ENCODE measurements at regions not wholly inside any gene's neighbourhood (a gene's known extent, or its start where the extent isn't known, plus 50 kb on each side); places are given as distances from the start of the nearest gene placed in this dataset.

GRCh38 chr17:71757156-71757555 lies 363.7 kb upstream of the SOX9 start:
- no peaks in the 10 kb centered on the region for H3K27me3 Mint-ChIP-seq (ENCODE audit: unreplicated experiment)
- no peak overlapping the region for H3K27ac Mint-ChIP-seq (ENCODE audit: unreplicated experiment)
- no peaks in the 10 kb centered on the region for H3K9me3 Mint-ChIP-seq (ENCODE audit: unreplicated experiment)
- no peak overlapping the region for H3K4me3 Mint-ChIP-seq (ENCODE audit: unreplicated experiment)
- TF ChIP-seq, protein P1, sequence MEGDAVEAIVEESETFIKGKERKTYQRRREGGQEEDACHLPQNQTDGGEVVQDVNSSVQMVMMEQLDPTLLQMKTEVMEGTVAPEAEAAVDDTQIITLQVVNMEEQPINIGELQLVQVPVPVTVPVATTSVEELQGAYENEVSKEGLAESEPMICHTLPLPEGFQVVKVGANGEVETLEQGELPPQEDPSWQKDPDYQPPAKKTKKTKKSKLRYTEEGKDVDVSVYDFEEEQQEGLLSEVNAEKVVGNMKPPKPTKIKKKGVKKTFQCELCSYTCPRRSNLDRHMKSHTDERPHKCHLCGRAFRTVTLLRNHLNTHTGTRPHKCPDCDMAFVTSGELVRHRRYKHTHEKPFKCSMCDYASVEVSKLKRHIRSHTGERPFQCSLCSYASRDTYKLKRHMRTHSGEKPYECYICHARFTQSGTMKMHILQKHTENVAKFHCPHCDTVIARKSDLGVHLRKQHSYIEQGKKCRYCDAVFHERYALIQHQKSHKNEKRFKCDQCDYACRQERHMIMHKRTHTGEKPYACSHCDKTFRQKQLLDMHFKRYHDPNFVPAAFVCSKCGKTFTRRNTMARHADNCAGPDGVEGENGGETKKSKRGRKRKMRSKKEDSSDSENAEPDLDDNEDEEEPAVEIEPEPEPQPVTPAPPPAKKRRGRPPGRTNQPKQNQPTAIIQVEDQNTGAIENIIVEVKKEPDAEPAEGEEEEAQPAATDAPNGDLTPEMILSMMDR (IDR thresholded peaks at IDR 0.05; ENCODE audit: partially characterized antibody, unreplicated experiment): no peak
- H3K36me3 Mint-ChIP-seq (ENCODE audit: unreplicated experiment): no peaks in the 10 kb centered on the region
- no peak for DNase-seq
- H3K4me1 Mint-ChIP-seq (ENCODE audit: low read depth, unreplicated experiment): no peaks in the 10 kb centered on the region

DNA sequence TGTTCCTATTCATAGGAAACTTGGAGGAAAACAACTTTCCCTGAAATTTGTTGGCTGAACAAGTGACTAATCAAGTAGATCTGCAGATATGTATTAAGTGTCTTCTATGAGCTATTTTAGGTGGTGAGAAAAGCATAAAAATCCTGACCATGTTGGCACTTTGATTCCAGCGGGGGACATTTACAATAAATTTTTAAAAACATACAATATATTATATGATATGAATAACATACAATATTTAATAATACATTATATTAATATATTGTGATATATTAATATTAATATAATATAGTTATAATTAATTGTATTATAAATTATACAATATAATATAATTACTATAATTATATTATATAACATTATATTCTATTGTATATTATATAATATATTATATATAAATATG lies 362.9 kb upstream of the SOX9 start:
- Mint-ChIP-seq H3K4me1 (ENCODE audit: low read depth, unreplicated experiment) (no peaks in the 10 kb centered on the region), H3K9me3 (ENCODE audit: unreplicated experiment) (no peaks in the 10 kb centered on the region)

DNA sequence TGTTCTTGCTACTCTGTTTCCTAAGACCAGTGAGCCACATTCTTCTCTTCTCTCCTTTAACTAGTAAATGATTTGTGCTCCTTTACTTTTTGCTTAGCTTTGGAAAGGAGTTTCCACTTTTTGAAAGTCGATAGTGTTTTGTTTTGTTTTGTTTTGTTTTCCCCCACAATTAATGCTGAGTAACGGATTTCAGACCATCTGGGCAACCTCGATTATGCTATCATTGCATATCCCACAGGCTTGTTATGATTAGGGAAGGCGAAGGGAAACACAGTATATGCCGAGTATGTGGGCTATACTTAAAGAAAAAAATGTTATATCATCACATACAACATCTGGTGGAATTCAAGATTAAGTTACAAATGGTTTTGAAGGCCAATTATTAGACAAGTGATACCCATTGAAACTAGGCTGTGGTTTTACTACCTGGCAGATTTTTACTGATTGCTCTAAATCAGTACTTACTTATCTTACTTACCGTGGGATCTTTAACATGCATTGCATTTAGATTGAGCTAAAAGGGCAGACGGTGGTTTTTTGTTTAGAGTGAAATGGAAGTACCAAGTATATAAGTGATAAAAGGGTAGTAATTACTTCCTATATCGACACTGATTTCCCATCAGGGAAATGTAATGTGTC lies 361.3 kb upstream of the SOX9 start:
- Mint-ChIP-seq H3K4me1 (ENCODE audit: low read depth, unreplicated experiment) (no peaks in the 10 kb centered on the region), H3K9me3 (ENCODE audit: unreplicated experiment) (no peaks in the 10 kb centered on the region)

More for the DNA sequence above, 362.9 kb upstream of the SOX9 start:
- no peaks in the 10 kb centered on the region for H3K27me3 Mint-ChIP-seq (ENCODE audit: unreplicated experiment)
- TF ChIP-seq, protein P1 (IDR thresholded peaks at IDR 0.05; ENCODE audit: partially characterized antibody, unreplicated experiment): no peak
- no peak for DNase-seq
- no peak overlapping the region for H3K4me3 Mint-ChIP-seq (ENCODE audit: unreplicated experiment)
- H3K36me3 Mint-ChIP-seq (ENCODE audit: unreplicated experiment): no peaks in the 10 kb centered on the region
- H3K27ac Mint-ChIP-seq (ENCODE audit: unreplicated experiment): no peak overlapping the region

GRCh38 chr17:71760062-71760720 lies 360.6 kb upstream of the SOX9 start:
- TF ChIP-seq, protein P1 (IDR thresholded peaks at IDR 0.05; ENCODE audit: partially characterized antibody, unreplicated experiment): no peak
- Mint-ChIP-seq H3K27me3 (ENCODE audit: unreplicated experiment) (no peaks in the 10 kb centered on the region), H3K36me3 (ENCODE audit: unreplicated experiment) (no peaks in the 10 kb centered on the region), H3K4me1 (ENCODE audit: low read depth, unreplicated experiment) (no peaks in the 10 kb centered on the region), H3K4me3 (ENCODE audit: unreplicated experiment) (no peak overlapping the region), H3K9me3 (ENCODE audit: unreplicated experiment) (no peaks in the 10 kb centered on the region), H3K27ac (ENCODE audit: unreplicated experiment) (no peak overlapping the region)
- no peak for DNase-seq

More for the DNA sequence above, 361.3 kb upstream of the SOX9 start:
- H3K27ac Mint-ChIP-seq (ENCODE audit: unreplicated experiment): no peak overlapping the region
- DNase-seq: no peak
- TF ChIP-seq, protein P1 (IDR thresholded peaks at IDR 0.05; ENCODE audit: partially characterized antibody, unreplicated experiment): no peak
- H3K36me3 Mint-ChIP-seq (ENCODE audit: unreplicated experiment): no peaks in the 10 kb centered on the region
- H3K4me3 Mint-ChIP-seq (ENCODE audit: unreplicated experiment): no peak overlapping the region
- H3K27me3 Mint-ChIP-seq (ENCODE audit: unreplicated experiment): no peaks in the 10 kb centered on the region

DNA sequence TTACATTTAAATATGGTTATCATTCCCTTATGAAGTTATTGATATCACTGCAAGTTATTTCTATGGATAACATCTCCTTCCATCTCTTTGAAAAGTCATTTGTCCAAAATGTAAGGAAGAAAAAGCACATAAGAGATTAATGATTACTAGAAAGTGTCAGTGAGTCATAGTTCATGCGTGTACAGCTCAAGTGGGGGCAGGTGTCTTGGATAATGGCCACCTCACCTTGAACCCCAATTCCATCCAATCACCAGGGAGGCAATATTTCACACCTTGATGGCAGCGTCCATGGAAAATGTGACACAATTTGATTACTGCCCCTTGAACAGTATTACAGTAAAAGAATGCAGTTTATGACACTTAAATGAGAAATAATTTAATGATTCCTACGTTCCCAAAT lies 358.3 kb upstream of the SOX9 start:
- Mint-ChIP-seq H3K4me1 (ENCODE audit: low read depth, unreplicated experiment) (no peaks in the 10 kb centered on the region), H3K27ac (ENCODE audit: unreplicated experiment) (no peak overlapping the region)
- TF ChIP-seq, protein P1 (IDR thresholded peaks at IDR 0.05; ENCODE audit: partially characterized antibody, unreplicated experiment): no peak

More for the DNA sequence above, 358.3 kb upstream of the SOX9 start:
- no peaks in the 10 kb centered on the region for H3K9me3 Mint-ChIP-seq (ENCODE audit: unreplicated experiment)
- H3K36me3 Mint-ChIP-seq (ENCODE audit: unreplicated experiment): no peaks in the 10 kb centered on the region
- no peak overlapping the region for H3K4me3 Mint-ChIP-seq (ENCODE audit: unreplicated experiment)
- no peaks in the 10 kb centered on the region for H3K27me3 Mint-ChIP-seq (ENCODE audit: unreplicated experiment)
- no peak for DNase-seq

All from glutamatergic neuron (in vitro differentiated cells).